GM12892 (cell line): ENCODE measurements at regions not wholly inside any gene's neighbourhood (a gene's known extent, or its start where the extent isn't known, plus 50 kb on each side); places are given as distances from the start of the nearest gene placed in this dataset.

ENCODE experiments used
- DNase-seq: peaks from one replicate; pipeline ENCODE4 v3.0.0; 2011; ENCODE audit not compliant: insufficient read length
- FAIRE-seq: peaks from 2 replicates; lab custom pipeline; 2011; peaks lifted over from hg19 to GRCh38; lab: Jason Lieb, UNC
- POLR2A ChIP-seq: IDR thresholded peaks from 2 replicates; pipeline ENCODE4 v1.6.1; 2011; ENCODE audit warnings: low read depth, low read length, control low read depth
- POLR2AphosphoS5 ChIP-seq: IDR thresholded peaks from 2 replicates; pipeline ENCODE4 v1.6.1; 2011; ENCODE audit warnings: low read depth, low read length, control low read depth
- TAF1 ChIP-seq: IDR thresholded peaks from 2 replicates; pipeline ENCODE4 v1.6.1; 2011; ENCODE audit warnings: low read depth, mild to moderate bottlenecking, control low read depth, low read length, borderline replicate concordance

- TF ChIP-seq POLR2A (no peak), POLR2AphosphoS5 (no peak), TAF1 (no peak)
- no peak for DNase-seq
- FAIRE-seq: no peak
Observed at GRCh38 chr6:14282854-14283505, 165.4 kb downstream of the CD83 start.

GRCh38 chr6:14283600-14284235, 166.1 kb downstream of the CD83 start:
- TF ChIP-seq TAF1 (no peak), POLR2A (no peak), POLR2AphosphoS5 (no peak)
- no peak for FAIRE-seq
- DNase-seq: no peak

DNA sequence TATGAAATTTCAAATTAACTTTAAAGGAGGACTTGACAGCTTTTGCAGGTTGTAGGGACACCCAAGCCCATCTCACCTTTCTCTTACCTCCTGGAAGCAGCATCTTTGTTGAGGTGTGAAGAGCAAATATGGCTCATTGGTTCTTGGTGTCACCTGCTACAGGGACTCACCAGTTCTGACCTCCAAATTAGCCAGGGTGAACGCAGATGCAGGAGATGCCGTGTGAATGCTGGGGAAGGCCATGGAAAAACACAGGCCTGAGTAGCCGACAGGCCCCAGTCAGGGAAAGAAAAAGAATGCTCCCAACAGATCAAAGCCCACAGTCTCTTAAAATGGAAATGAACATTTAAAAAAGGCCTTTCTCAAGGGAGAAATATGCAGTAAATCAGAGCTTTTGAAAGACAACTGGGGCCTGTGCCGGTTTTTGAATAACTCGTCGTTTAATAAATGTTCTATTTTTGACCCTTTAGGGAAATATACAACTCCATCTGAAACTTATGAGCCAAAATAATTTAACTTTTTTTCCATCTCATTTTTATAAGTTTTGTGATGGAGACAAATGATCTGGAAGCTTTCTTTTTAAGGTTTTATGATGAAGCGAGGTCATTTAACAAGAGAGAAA, 167.5 kb downstream of the CD83 start:
- no peak for FAIRE-seq
- TF ChIP-seq TAF1: no peak
- TF ChIP-seq POLR2AphosphoS5: no peak
- TF ChIP-seq POLR2A: no peak
- DNase-seq: no peak

DNA sequence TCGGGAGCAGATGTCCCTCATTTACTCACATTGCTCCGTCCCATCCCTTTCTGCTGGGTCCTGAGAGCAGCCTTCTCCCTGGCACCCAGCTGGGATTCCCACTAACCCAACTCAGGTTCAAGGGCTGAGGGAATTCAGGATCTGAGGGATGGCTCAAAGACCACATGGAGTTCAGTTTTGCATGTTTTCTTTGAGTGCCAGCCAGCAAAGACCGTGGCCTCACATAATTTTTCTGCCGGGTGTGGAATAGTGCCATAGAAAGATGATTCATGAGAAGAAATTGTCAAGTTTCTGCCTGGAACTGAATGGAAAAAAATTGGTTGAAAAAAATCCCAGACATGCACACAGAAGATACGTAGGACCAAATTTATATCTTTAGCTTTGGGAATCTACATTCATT, 168.6 kb downstream of the CD83 start:
- FAIRE-seq (no peak), DNase-seq (no peak)
- TF ChIP-seq POLR2A (no peak), TAF1 (no peak), POLR2AphosphoS5 (no peak)

DNA sequence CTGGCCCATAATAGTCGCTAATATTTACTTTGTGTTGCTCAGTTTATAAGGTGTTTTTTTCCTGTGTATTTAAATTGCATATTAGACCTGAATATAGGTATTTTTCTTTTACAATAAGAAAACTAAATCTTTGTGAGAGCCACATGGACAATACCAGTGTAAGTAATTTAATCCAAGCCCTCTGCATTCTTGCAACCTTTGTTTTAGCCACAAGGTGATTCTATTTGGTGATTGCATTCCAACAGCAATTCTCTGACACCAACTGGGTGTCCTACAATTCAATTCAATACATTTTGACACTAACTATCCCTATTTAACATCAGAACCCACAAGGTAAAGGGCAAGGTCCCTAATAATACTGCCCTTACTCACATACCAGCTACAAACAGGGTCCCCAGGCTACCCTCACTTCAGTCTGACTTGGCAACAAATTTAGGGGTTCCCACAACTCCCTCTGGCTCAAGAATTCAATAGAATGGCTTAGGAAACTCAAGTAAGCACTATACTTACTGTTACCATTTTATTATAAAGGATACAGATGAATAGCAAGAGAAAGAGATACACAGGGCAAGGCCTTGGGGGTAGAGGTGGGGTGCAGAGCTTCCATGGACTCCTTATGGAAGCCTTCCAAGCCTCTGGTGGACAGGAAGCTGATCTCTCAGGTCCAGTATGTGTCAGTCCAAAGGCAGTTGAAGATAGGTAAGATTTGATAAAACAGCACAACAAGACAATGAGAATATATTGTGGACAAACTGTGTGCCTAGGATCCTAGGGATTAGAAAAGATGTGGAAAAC, 169.3 kb downstream of the CD83 start:
- DNase-seq (no peak), FAIRE-seq (peak; percentile 78)
- TF ChIP-seq TAF1 (no peak), POLR2A (no peak), POLR2AphosphoS5 (no peak)

DNA sequence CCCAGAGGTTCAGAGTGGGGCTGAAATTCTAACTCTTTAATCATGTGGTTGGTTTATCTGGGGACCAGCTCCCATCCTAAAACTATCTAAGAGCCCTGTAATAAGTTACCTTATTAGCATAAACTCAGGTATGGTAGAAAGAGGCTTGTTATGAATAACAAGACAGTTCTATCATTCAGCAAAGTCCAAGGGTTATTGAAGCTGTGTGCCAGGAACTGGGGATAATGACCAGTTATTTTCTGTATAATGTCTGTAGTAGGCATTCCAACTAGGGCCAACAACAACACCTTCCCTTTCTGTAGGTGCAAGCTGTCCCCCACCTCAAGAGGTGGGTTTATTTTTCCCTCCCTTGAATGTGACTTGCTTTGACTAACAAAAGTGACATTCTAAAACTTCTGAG, 170.1 kb downstream of the CD83 start:
- TF ChIP-seq POLR2A (no peak), POLR2AphosphoS5 (no peak), TAF1 (no peak)
- no peak for FAIRE-seq
- no peak for DNase-seq

GRCh38 chr6:14288910-14289309, 171.3 kb downstream of the CD83 start:
- TF ChIP-seq TAF1 (no peak), POLR2A (no peak), POLR2AphosphoS5 (no peak)
- no peak for FAIRE-seq
- DNase-seq: no peak

DNA sequence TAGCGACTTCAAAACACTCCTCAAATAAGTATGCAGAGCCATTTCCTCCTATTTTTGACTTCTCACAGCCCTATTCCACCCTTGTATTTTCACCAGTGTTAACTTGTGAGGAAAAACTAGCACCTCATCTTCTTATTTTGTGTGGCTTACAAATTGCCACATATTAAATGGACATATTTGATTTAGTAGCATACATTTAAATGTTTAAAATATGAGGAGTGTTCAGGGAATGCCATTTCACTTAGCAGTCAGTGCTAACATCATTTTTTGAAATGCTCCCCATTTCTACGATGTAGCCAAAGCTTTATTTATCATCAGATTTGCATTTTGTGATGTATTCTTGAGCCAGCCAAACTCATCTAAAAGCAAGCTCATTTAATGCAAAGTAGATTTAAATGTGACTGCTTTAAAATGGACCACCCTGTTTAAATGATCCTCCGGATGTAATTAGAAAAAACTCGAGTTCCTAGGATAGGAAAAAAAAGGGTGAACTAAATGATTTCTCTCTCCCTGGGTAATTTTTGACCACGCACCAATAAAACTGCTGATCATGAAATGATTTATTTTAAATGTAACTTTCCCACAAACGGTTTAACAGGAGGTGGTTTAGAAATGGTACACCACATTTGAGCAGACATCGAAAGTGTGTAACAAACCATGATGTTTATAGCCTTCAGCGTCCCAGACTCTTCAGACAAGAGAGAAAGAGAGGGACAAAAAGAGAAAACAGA, 172.6 kb downstream of the CD83 start:
- no peak for TF ChIP-seq POLR2AphosphoS5
- TF ChIP-seq TAF1: no peak
- TF ChIP-seq POLR2A: no peak
- FAIRE-seq (no peak), DNase-seq (no peak)

DNA sequence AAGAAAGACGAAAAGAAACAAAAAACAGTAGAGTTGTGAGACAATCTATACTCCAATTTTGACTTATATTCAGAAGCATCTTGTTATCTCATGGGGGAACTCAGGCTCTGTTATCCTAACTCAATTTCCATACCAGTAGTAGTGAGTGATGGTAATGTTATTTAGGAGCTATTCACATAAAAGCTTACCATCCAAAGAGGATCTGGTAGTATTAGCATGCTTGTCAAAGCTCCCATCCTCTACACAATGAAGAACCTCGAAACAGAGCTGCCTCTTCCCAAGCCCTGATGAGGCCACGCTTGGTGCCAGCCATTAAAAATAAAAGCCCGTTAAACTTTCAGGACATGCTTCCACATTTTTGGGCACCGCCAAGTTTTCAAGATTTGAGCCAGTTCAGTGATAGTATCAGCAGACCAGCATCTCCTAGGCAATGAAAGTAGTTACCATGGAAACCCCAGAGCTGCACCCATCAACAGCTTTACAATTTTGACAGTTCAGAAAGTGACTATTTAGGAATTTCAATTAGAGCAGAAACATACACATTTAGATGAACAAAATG, 173.3 kb downstream of the CD83 start:
- DNase-seq (no peak), FAIRE-seq (no peak)
- TF ChIP-seq TAF1 (no peak), POLR2AphosphoS5 (no peak), POLR2A (no peak)

GRCh38 chr6:14291331-14291730, 173.8 kb downstream of the CD83 start:
- DNase-seq: no peak
- FAIRE-seq: no peak
- TF ChIP-seq POLR2AphosphoS5: no peak
- no peak for TF ChIP-seq TAF1
- no peak for TF ChIP-seq POLR2A

GRCh38 chr6:14292119-14292518, 174.5 kb downstream of the CD83 start:
- FAIRE-seq: no peak
- no peak for DNase-seq

More at GRCh38 chr6:14292119-14292518, 174.5 kb downstream of the CD83 start:
- TF ChIP-seq POLR2AphosphoS5 (no peak), POLR2A (no peak), TAF1 (no peak)
